ENCODE measurements at regions not wholly inside any gene's neighbourhood (a gene's known extent, or its start where the extent isn't known, plus 50 kb on each side); places are given as distances from the start of the nearest gene placed in this dataset.

- TF ChIP-seq REST (IDR thresholded peaks at IDR 0.05; ENCODE audit: low read depth), result no peak
- TF ChIP-seq EGR1 (IDR thresholded peaks at IDR 0.05; ENCODE audit: low read depth), result no peak
- TF ChIP-seq CEBPB (IDR thresholded peaks at IDR 0.05; ENCODE audit: low read depth), result no peak
- no peak for TF ChIP-seq SIN3A (IDR thresholded peaks at IDR 0.05; ENCODE audit: low read depth)
- TF ChIP-seq ZFX (IDR thresholded peaks at IDR 0.05), result no peak
Measured at GRCh38 chr6:164929408-164929977, 379.9 kb downstream of the C6orf118 start (continued).

GRCh38 chr6:164928728-164929407 lies 380.5 kb downstream of the C6orf118 start:
- CTCF ChIA-PET, result no interaction called here

More at GRCh38 chr6:164928728-164929407, 380.5 kb downstream of the C6orf118 start:
- H3K9ac ChIP-seq (ENCODE audit: low read length), result no peak overlapping the region
- no peaks in the 10 kb centered on the region for H3K9me2 ChIP-seq (ENCODE audit: insufficient read depth)
- H3K79me2 ChIP-seq (ENCODE audit: insufficient read depth, low read length), result no peaks in the 10 kb centered on the region
- H3K9me3 ChIP-seq (ENCODE audit: control insufficient read depth in 1 of 2, insufficient read depth in 1 of 2, low read depth in 1 of 2, low read length in 2 of 2), result peaks cover 0 to 16% of the 10 kb centered on the region in 2 experiments; a peak in 2 of 4 replicates
- no peak overlapping the region for H2AFZ ChIP-seq (ENCODE audit: low read depth, low read length, poor library complexity, severe bottlenecking)
- no peak overlapping the region for H3K27ac ChIP-seq (ENCODE audit: low read depth, low read length)
- ChIA-PET RAD21 (ENCODE audit: low non-redundant PET in 1 of 2, low total read pairs in 2 of 2, uncharacterized antibody in 2 of 2, unreplicated experiment in 2 of 2) (no interaction called here), POLR2A (no interaction called here)
- no peak overlapping the region for H3K4me2 ChIP-seq (ENCODE audit: low read length)
- intact Hi-C loops (cut with micrococcal nuclease), result loop anchor here (5.0 kb wide), 1 partner anchor 1502 kb away; no protein-coding TSS in a partner anchor
- DNase-seq (ENCODE audit: low read depth, low spot score) (no peak), ATAC-seq (no peak)
- no peaks in the 10 kb centered on the region for H3K4me1 ChIP-seq (ENCODE audit: control insufficient read depth in 1 of 2, insufficient read depth in 2 of 2, low read length in 2 of 2)
- no peaks in the 10 kb centered on the region for H3K36me3 ChIP-seq (ENCODE audit: control insufficient read depth in 1 of 2, insufficient read depth in 2 of 2, low read length in 2 of 2)
- no peaks in the 10 kb centered on the region for H4K20me1 ChIP-seq (ENCODE audit: insufficient read depth)
- H3K4me3 ChIP-seq (replicated peaks in 1 of 2; ENCODE audit: low read depth in 1 of 2, low read length in 2 of 2), result no peak overlapping the region
- TF ChIP-seq EZH2 (IDR thresholded peaks at IDR 0.05) (no peak), TCF7L2 (IDR thresholded peaks at IDR 0.05; ENCODE audit: borderline replicate concordance, extremely low read depth, insufficient read depth, insufficient read length) (no peak), CBX3 (IDR thresholded peaks at IDR 0.05; ENCODE audit: low read depth) (no peak), CEBPB (IDR thresholded peaks at IDR 0.05; ENCODE audit: low read depth) (no peak), ZFX (IDR thresholded peaks at IDR 0.05) (no peak), EZH2phosphoT487 (IDR thresholded peaks at IDR 0.05; ENCODE audit: borderline replicate concordance) (no peak), EGR1 (IDR thresholded peaks at IDR 0.05; ENCODE audit: low read depth) (no peak), REST (IDR thresholded peaks at IDR 0.05; ENCODE audit: low read depth) (no peak), FOSL1 (IDR thresholded peaks at IDR 0.05; ENCODE audit: low read depth) (no peak), RAD21 (IDR thresholded peaks at IDR 0.05; ENCODE audit: low read depth) (no peak), SP1 (IDR thresholded peaks at IDR 0.05; ENCODE audit: low read depth) (no peak), ZNF274 (IDR thresholded peaks at IDR 0.05; ENCODE audit: low read depth, low read length) (no peak), POLR2A (IDR thresholded peaks at IDR 0.05; ENCODE audit: borderline replicate concordance, extremely low read depth, insufficient read depth, insufficient read length) (no peak)
- H3K27me3 ChIP-seq (ENCODE audit: insufficient read depth, low read length), result no peaks in the 10 kb centered on the region
- BruUV-seq (replicated peaks), result no TSS peak
